22Rv1 (cell line): ENCODE measurements at regions not wholly inside any gene's neighbourhood (a gene's known extent, or its start where the extent isn't known, plus 50 kb on each side); places are given as distances from the start of the nearest gene placed in this dataset.

Experiments
- ZFX ChIP-seq: fragments of 450-650 bp; IDR thresholded peaks from 2 replicates; pipeline ENCODE4 v1.6.1; 2017; ENCODE audit warnings: antibody characterized with exemption, borderline replicate concordance
- TF ChIP-seq, protein P1 (sequence below): fragments of 450-650 bp; IDR thresholded peaks from 2 replicates; pipeline ENCODE4 v1.5.1; 2017; ENCODE audit warnings: mild to moderate bottlenecking

DNA sequence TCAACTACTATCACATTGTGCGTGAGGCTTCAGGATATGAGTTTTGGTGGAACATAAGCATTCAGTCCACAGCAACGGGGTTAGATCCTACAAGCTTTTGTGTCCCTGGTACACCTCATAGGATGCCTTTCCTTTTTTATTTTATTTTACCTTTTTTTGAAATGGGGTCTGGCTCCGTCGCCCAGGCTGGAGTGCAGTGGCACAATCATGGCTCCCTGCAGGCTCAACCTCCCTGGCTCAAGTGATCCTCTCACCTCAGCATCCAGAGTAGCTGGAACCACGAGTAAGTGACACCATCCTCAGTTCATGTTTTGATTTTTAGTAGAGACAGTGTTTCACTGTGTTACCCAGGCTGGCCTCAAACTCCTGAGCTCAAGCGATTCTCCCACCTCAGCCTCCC lies 86.0 kb upstream of the RAI14 start:
- TF ChIP-seq, protein P1, sequence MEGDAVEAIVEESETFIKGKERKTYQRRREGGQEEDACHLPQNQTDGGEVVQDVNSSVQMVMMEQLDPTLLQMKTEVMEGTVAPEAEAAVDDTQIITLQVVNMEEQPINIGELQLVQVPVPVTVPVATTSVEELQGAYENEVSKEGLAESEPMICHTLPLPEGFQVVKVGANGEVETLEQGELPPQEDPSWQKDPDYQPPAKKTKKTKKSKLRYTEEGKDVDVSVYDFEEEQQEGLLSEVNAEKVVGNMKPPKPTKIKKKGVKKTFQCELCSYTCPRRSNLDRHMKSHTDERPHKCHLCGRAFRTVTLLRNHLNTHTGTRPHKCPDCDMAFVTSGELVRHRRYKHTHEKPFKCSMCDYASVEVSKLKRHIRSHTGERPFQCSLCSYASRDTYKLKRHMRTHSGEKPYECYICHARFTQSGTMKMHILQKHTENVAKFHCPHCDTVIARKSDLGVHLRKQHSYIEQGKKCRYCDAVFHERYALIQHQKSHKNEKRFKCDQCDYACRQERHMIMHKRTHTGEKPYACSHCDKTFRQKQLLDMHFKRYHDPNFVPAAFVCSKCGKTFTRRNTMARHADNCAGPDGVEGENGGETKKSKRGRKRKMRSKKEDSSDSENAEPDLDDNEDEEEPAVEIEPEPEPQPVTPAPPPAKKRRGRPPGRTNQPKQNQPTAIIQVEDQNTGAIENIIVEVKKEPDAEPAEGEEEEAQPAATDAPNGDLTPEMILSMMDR = no peak
- TF ChIP-seq ZFX = no peak
